Loucy (cell line): ENCODE measurements at regions not wholly inside any gene's neighbourhood (a gene's known extent, or its start where the extent isn't known, plus 50 kb on each side); places are given as distances from the start of the nearest gene placed in this dataset.

Source experiments
- CTCF ChIP-seq: fragments of 200-600 bp; sonication (generic); conservative IDR thresholded peaks from 2 replicates; pipeline ENCODE4 v1.5.1; 2014; ENCODE audit warnings: mild to moderate bottlenecking, antibody characterized with exemption, low read length
- EZH2phosphoT487 ChIP-seq: fragments of 200-600 bp; IDR thresholded peaks from 2 replicates; pipeline ENCODE4 v1.6.1; 2018; ENCODE audit warnings: antibody characterized with exemption, mild to moderate bottlenecking, moderate library complexity, borderline replicate concordance

- TF ChIP-seq CTCF: no peak
- TF ChIP-seq EZH2phosphoT487: no peak
These were observed 258.6 kb downstream of the STIM2 start for GRCh38 chr4:27119239-27119638.
